ENCODE measurements at regions not wholly inside any gene's neighbourhood (a gene's known extent, or its start where the extent isn't known, plus 50 kb on each side); places are given as distances from the start of the nearest gene placed in this dataset.

DNA sequence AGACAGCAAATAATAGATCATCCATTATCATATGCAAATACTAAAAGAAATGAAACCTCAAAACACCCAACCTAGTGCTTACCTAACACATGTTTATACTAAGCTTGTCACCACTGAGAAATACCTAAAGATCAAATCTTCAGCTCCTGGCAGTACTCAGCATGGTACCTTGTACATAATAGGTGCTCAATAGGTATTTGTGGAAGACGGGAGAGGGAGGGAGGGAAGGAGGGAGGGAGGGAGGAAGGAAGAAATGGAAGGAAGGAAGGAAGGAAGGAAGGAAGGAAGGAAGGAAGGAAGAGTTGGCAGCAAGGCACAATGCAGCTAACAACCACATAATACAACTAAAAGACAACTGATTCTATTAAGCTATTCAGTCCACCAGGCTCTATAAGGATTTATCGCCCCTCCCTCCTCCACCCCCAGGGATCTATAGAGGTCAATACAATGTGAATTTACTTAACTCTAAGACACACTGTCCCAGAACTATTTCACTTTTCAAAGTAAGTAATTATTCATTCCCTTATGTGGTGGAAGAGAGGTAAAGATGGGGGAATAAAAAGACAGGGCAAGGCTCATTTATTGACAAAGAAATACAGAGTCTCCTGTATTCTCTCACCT, 328.9 kb downstream of the PAPSS1 start:
- H3K79me2 ChIP-seq (ENCODE audit: control insufficient read depth, low read length): no peaks in the 10 kb centered on the region
- H3F3A ChIP-seq (ENCODE audit: control insufficient read depth, insufficient read depth): no peaks in the 10 kb centered on the region
- H3K4me3 ChIP-seq (ENCODE audit: low read length): no peak overlapping the region
- no peaks in the 10 kb centered on the region for H3K27me3 ChIP-seq (ENCODE audit: control insufficient read depth, low read length)
- TF ChIP-seq EZH2phosphoT487 (IDR thresholded peaks at IDR 0.05; ENCODE audit: borderline replicate concordance, low read length): no peak
- TF ChIP-seq, protein P1, sequence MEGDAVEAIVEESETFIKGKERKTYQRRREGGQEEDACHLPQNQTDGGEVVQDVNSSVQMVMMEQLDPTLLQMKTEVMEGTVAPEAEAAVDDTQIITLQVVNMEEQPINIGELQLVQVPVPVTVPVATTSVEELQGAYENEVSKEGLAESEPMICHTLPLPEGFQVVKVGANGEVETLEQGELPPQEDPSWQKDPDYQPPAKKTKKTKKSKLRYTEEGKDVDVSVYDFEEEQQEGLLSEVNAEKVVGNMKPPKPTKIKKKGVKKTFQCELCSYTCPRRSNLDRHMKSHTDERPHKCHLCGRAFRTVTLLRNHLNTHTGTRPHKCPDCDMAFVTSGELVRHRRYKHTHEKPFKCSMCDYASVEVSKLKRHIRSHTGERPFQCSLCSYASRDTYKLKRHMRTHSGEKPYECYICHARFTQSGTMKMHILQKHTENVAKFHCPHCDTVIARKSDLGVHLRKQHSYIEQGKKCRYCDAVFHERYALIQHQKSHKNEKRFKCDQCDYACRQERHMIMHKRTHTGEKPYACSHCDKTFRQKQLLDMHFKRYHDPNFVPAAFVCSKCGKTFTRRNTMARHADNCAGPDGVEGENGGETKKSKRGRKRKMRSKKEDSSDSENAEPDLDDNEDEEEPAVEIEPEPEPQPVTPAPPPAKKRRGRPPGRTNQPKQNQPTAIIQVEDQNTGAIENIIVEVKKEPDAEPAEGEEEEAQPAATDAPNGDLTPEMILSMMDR (IDR thresholded peaks at IDR 0.05; ENCODE audit: low read depth, low read length, poor library complexity, severe bottlenecking): no peak
- H3K36me3 ChIP-seq (ENCODE audit: control insufficient read depth, low read length): no peaks in the 10 kb centered on the region
- H3K4me2 ChIP-seq (ENCODE audit: low read length): no peak overlapping the region
- H3K27ac ChIP-seq (ENCODE audit: low read depth, low read length): no peak overlapping the region
- H3K9me3 ChIP-seq (ENCODE audit: control insufficient read depth, insufficient read depth, low read length): no peaks in the 10 kb centered on the region
- no peaks in the 10 kb centered on the region for H4K20me1 ChIP-seq (ENCODE audit: control insufficient read depth, insufficient read depth, low read depth, low read length)
- no peaks in the 10 kb centered on the region for H3K4me1 ChIP-seq (ENCODE audit: control insufficient read depth, low read length)
- no peaks in the 10 kb centered on the region for H3K9me2 ChIP-seq (replicated peaks; ENCODE audit: control insufficient read depth, low read length)

DNA sequence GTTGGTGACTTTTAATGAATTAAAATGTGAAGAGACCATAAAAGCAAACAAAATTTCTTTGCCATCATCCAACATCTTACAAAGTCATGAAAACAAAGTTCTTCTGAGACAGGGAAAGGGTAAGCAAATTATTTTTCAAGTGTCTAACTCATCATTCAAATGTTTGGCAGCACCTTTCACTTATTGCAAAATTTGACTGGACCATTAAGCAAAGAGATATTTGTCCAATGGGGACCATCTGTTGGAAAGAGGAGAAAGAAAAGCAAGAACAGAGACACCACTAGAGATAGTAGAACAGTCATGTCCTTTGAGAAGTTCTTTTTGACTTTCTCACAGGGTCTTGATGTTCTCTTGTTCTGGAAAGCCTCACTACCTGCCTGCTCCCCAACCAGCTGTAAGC, 330.1 kb downstream of the PAPSS1 start:
- TF ChIP-seq EZH2phosphoT487 (IDR thresholded peaks at IDR 0.05; ENCODE audit: borderline replicate concordance, low read length): no peak
- TF ChIP-seq, protein P1 (IDR thresholded peaks at IDR 0.05; ENCODE audit: low read depth, low read length, poor library complexity, severe bottlenecking): no peak
- Histone ChIP-seq H3K9me2 (replicated peaks; ENCODE audit: control insufficient read depth, low read length) (no peaks in the 10 kb centered on the region), H3K36me3 (ENCODE audit: control insufficient read depth, low read length) (no peaks in the 10 kb centered on the region)

DNA sequence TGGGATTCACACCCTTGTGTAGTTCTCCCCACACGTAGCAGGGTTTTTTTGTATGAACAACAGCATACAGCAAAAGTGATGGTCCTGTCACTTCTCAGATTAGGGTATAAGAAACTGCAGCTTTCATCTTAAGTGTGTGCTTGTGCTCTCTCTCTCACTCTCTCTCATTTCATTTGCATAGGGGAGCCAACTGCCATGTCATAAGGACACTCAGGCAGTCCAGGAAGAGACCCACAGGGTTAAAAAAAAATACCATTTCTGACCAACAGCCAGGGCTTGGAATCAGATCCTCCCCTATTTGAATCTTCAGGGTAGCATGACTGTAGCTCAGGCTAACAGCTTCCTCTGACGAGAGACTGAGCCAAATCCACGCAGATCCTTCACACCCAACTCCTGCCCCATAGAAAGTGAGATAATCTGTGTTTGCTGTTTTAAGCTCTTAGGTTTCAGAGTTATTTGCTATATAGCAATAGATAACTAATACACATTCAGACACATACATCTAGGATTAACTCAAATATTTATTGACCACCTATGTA, 331.2 kb downstream of the PAPSS1 start:
- Histone ChIP-seq H3K4me1 (ENCODE audit: control insufficient read depth, low read length) (no peaks in the 10 kb centered on the region), H3K79me2 (ENCODE audit: control insufficient read depth, low read length) (no peaks in the 10 kb centered on the region), H3K9me2 (replicated peaks; ENCODE audit: control insufficient read depth, low read length) (no peaks in the 10 kb centered on the region), H3K4me2 (ENCODE audit: low read length) (no peak overlapping the region), H3K9me3 (ENCODE audit: control insufficient read depth, insufficient read depth, low read length) (no peaks in the 10 kb centered on the region), H3F3A (ENCODE audit: control insufficient read depth, insufficient read depth) (no peaks in the 10 kb centered on the region), H3K27ac (ENCODE audit: low read depth, low read length) (no peak overlapping the region), H3K4me3 (ENCODE audit: low read length) (no peak overlapping the region), H4K20me1 (ENCODE audit: control insufficient read depth, insufficient read depth, low read depth, low read length) (no peaks in the 10 kb centered on the region), H3K36me3 (ENCODE audit: control insufficient read depth, low read length) (no peaks in the 10 kb centered on the region), H3K27me3 (ENCODE audit: control insufficient read depth, low read length) (no peaks in the 10 kb centered on the region)
- no peak for TF ChIP-seq EZH2phosphoT487 (IDR thresholded peaks at IDR 0.05; ENCODE audit: borderline replicate concordance, low read length)
- TF ChIP-seq, protein P1 (IDR thresholded peaks at IDR 0.05; ENCODE audit: low read depth, low read length, poor library complexity, severe bottlenecking): no peak

More for the DNA sequence above, 330.1 kb downstream of the PAPSS1 start:
- Histone ChIP-seq H3F3A (ENCODE audit: control insufficient read depth, insufficient read depth) (no peaks in the 10 kb centered on the region), H3K9me3 (ENCODE audit: control insufficient read depth, insufficient read depth, low read length) (no peaks in the 10 kb centered on the region), H3K4me2 (ENCODE audit: low read length) (no peak overlapping the region), H3K79me2 (ENCODE audit: control insufficient read depth, low read length) (no peaks in the 10 kb centered on the region), H3K4me3 (ENCODE audit: low read length) (no peak overlapping the region), H3K27ac (ENCODE audit: low read depth, low read length) (no peak overlapping the region), H3K4me1 (ENCODE audit: control insufficient read depth, low read length) (no peaks in the 10 kb centered on the region), H3K27me3 (ENCODE audit: control insufficient read depth, low read length) (no peaks in the 10 kb centered on the region), H4K20me1 (ENCODE audit: control insufficient read depth, insufficient read depth, low read depth, low read length) (no peaks in the 10 kb centered on the region)

Data from DOHH2 (cell line).